A673 (cell line): ENCODE measurements at regions not wholly inside any gene's neighbourhood (a gene's known extent, or its start where the extent isn't known, plus 50 kb on each side); places are given as distances from the start of the nearest gene placed in this dataset.
"Not testable (repeated sequence)": the region's sequence is repeated elsewhere in the genome, so short reads cannot be mapped to it uniquely, and the experiment has no call there.

ENCODE experiments used
- BruUV-seq: library from RNA; stranded (reverse); fragments of 400-500 nt; replicated peaks from 2 replicates; lab custom pipeline; 2021; lab: Mats Ljungman, UMichigan
- CTCF ChIA-PET: fragments of 300-600 bp; sonication (Branson Sonifier 250); formaldehyde crosslinking; loops from one replicate; lab custom pipeline; 2022; ENCODE audit warnings: antibody characterized with exemption; lab: Charles Lee
- POLR2A ChIA-PET: fragments of 300-600 bp; sonication (Branson Sonifier 250); formaldehyde crosslinking; loops from one replicate; lab custom pipeline; 2022; ENCODE audit warnings: antibody characterized with exemption; ENCODE audit not compliant: low non-redundant PET; lab: Charles Lee
- DNase-seq: peaks from one replicate; pipeline ENCODE4 v3.0.0-alpha.2; 2015; ENCODE audit warnings: low spot score
- H3K27ac ChIP-seq: fragments of 200-600 bp; sonication (generic); 2 replicates; pipeline ENCODE4 v1.5.1; 2016; ENCODE audit warnings: mixed run types, low read depth, mild to moderate bottlenecking, mixed read lengths, antibody characterized with exemption, low read length; ENCODE audit not compliant: poor library complexity, severe bottlenecking
- H3K27me3 ChIP-seq: fragments of 200-600 bp; sonication (generic); replicated peaks from 2 replicates; pipeline ENCODE4 v1.6.1; 2017; ENCODE audit warnings: mixed run types, low read depth, mild to moderate bottlenecking, mixed read lengths, antibody characterized with exemption, low read length; ENCODE audit not compliant: insufficient read depth, poor library complexity
- H3K36me3 ChIP-seq: fragments of 200-600 bp; sonication (generic); 2 replicates; pipeline ENCODE4 v1.6.1; 2016; ENCODE audit warnings: mixed run types, mild to moderate bottlenecking, mixed read lengths, antibody characterized with exemption, low read length; ENCODE audit not compliant: insufficient read depth, poor library complexity, severe bottlenecking
- H3K4me1 ChIP-seq: fragments of 200-600 bp; sonication (generic); 2 replicates; pipeline ENCODE4 v1.6.1; 2017; ENCODE audit warnings: mixed run types, mild to moderate bottlenecking, mixed read lengths, antibody characterized with exemption, low read length; ENCODE audit not compliant: insufficient read depth, poor library complexity, severe bottlenecking
- H3K4me3 ChIP-seq: fragments of 200-600 bp; sonication (generic); 2 replicates; pipeline ENCODE4 v1.5.1; 2016; ENCODE audit warnings: low read depth, mixed run types, mild to moderate bottlenecking, mixed read lengths, low read length; ENCODE audit not compliant: poor library complexity, severe bottlenecking
- H3K9me3 ChIP-seq: fragments of 200-600 bp; sonication (generic); 2 replicates; pipeline ENCODE4 v1.6.1; 2016; ENCODE audit warnings: mixed run types, low read depth, mild to moderate bottlenecking, mixed read lengths, antibody characterized with exemption, low read length; ENCODE audit not compliant: poor library complexity, severe bottlenecking
- EZH2 ChIP-seq: fragments of 200-600 bp; sonication (generic); IDR thresholded peaks from 2 replicates; pipeline ENCODE4 v1.6.1; 2017; ENCODE audit warnings: borderline replicate concordance, low read depth, mild to moderate bottlenecking, mixed read lengths, antibody characterized with exemption, low read length; ENCODE audit not compliant: poor library complexity, severe bottlenecking
- intact Hi-C: fragments of 100-400 bp; cut with micrococcal nuclease; formaldehyde crosslinking; loops from one replicate; pipeline ENCODE4 v1.10.0; 2022; ENCODE audit not compliant: unreplicated experiment
- TF ChIP-seq, protein P1 (sequence below): fragments of 300-800, 200-600 bp; sonication (generic); conservative IDR thresholded peaks from 2 replicates; pipeline ENCODE4 v1.5.1; 2017; ENCODE audit warnings: low read depth, mild to moderate bottlenecking, antibody characterized with exemption, low read length, moderate library complexity, mixed read lengths

DNA sequence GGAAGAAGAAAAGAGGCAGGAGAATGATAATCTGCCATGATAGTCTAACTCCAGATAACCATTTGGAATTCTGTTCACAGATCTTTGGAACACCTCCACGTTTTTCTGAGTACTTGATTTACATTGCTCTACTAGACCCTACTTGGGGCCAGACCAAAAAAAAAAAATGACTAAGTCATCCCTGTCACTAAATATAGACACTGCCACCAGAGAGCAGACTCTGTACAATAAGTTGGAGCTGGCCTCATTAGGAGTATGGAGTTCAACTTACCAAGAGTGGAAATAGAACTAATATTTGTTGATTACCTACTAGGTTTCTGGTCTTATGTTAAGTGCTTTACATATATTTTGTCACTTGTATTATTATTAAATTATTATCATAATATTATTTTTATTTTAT, 80.9 kb upstream of the ZNF800 start:
- H3K9me3 ChIP-seq = no peaks in the 10 kb centered on the region
- ChIA-PET POLR2A (no interaction called here), CTCF (no interaction called here)
- H3K4me3 ChIP-seq = no peak overlapping the region
- no peak overlapping the region for H3K27ac ChIP-seq
- DNase-seq = no peak
- TF ChIP-seq, protein P1, sequence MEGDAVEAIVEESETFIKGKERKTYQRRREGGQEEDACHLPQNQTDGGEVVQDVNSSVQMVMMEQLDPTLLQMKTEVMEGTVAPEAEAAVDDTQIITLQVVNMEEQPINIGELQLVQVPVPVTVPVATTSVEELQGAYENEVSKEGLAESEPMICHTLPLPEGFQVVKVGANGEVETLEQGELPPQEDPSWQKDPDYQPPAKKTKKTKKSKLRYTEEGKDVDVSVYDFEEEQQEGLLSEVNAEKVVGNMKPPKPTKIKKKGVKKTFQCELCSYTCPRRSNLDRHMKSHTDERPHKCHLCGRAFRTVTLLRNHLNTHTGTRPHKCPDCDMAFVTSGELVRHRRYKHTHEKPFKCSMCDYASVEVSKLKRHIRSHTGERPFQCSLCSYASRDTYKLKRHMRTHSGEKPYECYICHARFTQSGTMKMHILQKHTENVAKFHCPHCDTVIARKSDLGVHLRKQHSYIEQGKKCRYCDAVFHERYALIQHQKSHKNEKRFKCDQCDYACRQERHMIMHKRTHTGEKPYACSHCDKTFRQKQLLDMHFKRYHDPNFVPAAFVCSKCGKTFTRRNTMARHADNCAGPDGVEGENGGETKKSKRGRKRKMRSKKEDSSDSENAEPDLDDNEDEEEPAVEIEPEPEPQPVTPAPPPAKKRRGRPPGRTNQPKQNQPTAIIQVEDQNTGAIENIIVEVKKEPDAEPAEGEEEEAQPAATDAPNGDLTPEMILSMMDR = no peak
- no peak for TF ChIP-seq EZH2
- H3K36me3 ChIP-seq = no peaks in the 10 kb centered on the region
- BruUV-seq = no TSS peak
- peaks cover 6% of the 10 kb centered on the region for H3K27me3 ChIP-seq
- H3K4me1 ChIP-seq = no peaks in the 10 kb centered on the region
- intact Hi-C loops = no loop called here

DNA sequence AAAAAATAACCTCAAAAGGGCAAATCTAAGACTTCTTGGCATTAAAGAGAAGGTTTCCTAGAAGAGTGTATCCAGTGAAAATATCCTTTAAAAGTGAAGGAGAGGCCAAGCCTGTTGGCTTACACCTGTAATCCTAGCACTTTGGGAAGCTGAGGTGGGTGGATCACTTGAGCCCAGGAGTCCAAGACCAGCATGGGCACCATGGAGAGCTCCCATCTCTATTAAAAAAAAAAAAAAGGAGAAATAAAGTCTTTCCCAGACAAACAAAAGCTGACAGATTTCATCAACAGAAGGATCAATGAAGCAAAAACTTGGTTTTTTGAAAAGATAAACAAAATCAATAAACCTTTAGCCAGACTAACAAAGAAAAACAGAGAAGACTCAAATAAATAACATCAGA, 67.6 kb upstream of the ZNF800 start:
- CTCF ChIA-PET = no interaction called here
- H3K4me3 ChIP-seq = no peak overlapping the region
- no peaks in the 10 kb centered on the region for H3K27me3 ChIP-seq
- intact Hi-C loops = no loop called here
- no TSS peak for BruUV-seq
- POLR2A ChIA-PET = no interaction called here
- H3K4me1 ChIP-seq = no peaks in the 10 kb centered on the region
- no peaks in the 10 kb centered on the region for H3K36me3 ChIP-seq
- H3K9me3 ChIP-seq = no peaks in the 10 kb centered on the region
- no peak for DNase-seq
- no peak overlapping the region for H3K27ac ChIP-seq
- TF ChIP-seq EZH2 = no peak
- TF ChIP-seq, protein P1 = no peak

DNA sequence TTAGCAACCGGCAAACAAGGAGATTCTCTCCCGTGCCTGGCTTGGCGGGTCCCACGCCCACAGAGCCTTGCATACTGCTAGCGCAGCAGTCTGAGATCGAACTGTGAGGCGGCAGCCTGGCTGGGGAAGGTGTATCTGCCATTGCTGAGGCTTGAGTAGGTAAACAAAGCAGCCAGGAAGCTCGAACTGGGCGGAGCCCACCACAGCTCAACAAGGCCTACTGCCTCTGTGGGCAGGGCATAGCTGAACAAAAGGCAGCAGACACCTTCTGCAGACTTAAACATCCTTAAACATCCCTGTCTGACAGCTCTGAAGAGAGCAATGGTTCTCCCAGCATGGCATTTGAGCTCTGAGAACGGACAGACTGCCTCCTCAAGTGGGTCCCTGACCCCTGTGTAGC, 58.8 kb upstream of the ZNF800 start:
- CTCF ChIA-PET, BruUV-seq, intact Hi-C loops, H3K4me1 ChIP-seq, H3K36me3 ChIP-seq, H3K27ac ChIP-seq, POLR2A ChIA-PET, H3K4me3 ChIP-seq, DNase-seq, H3K9me3 ChIP-seq: not testable (repeated sequence)
- peaks cover 23% of the 10 kb centered on the region for H3K27me3 ChIP-seq

GRCh38 chr7:127448566-127448965, 56.1 kb upstream of the ZNF800 start:
- DNase-seq = no peak
- BruUV-seq = no TSS peak
- TF ChIP-seq, protein P1 = no peak
- no peak for TF ChIP-seq EZH2
- H3K4me3 ChIP-seq = no peak overlapping the region
- intact Hi-C loops = no loop called here
- H3K27me3 ChIP-seq = peaks cover 23% of the 10 kb centered on the region
- H3K27ac ChIP-seq = no peak overlapping the region
- H3K4me1 ChIP-seq = no peaks in the 10 kb centered on the region
- ChIA-PET POLR2A (no interaction called here), CTCF (no interaction called here)
- no peaks in the 10 kb centered on the region for H3K9me3 ChIP-seq
- no peaks in the 10 kb centered on the region for H3K36me3 ChIP-seq
